B cell (primary cell): ENCODE measurements at regions not wholly inside any gene's neighbourhood (a gene's known extent, or its start where the extent isn't known, plus 50 kb on each side); places are given as distances from the start of the nearest gene placed in this dataset.

ENCODE experiments used
- ATAC-seq: fragments of 200-7000 bp; cut with Tn5 transposase; one replicate; pipeline ENCODE4 v1.10.0; 2021; ENCODE audit warnings: low read depth, mild to moderate bottlenecking, moderate number of reproducible peaks, moderate library complexity
- CTCF ChIA-PET: fragments of 350-600 bp; sonication (Branson Sonifier 250); formaldehyde crosslinking; loops from one replicate; lab custom pipeline; 2021; ENCODE audit warnings: antibody characterized with exemption, inconsistent platforms; lab: Charles Lee
- POLR2A ChIA-PET: fragments of 350-600 bp; sonication (Branson Sonifier 250); formaldehyde crosslinking; loops from one replicate; lab custom pipeline; 2021; ENCODE audit warnings: antibody characterized with exemption; lab: Charles Lee
- DNase-seq: peaks from one replicate; pipeline ENCODE4 v3.0.0; 2013
- H2AFZ ChIP-seq: 2 replicates; pipeline ENCODE4 v1.6.1; 2012; ENCODE audit warnings: mild to moderate bottlenecking, low read depth, low read length; ENCODE audit not compliant: insufficient read depth, poor library complexity, severe bottlenecking
- H3K27ac ChIP-seq, 2 donors: 1 replicate in 1 of 2; 2 replicates in 1 of 2; pipeline ENCODE4 v1.5.1; 2012 to 2013; ENCODE audit warnings: low read length in 2 of 2, mild to moderate bottlenecking in 2 of 2, moderate library complexity in 1 of 2
- H3K27me3 ChIP-seq, 4 experiments: fragments of 200-600 bp in 1 of 4; sonication (generic) in 1 of 4; replicated peaks in 1 of 4; 1 replicate in 2 of 4; 2 replicates in 2 of 4; pipeline versions ENCODE4 v1.6.1 to v1.7.0; 2013 to 2016; ENCODE audit warnings: low read length in 3 of 4, mild to moderate bottlenecking in 2 of 4, mixed read lengths in 1 of 4, moderate library complexity in 1 of 4; ENCODE audit not compliant: insufficient read depth in 4 of 4, control insufficient read depth in 3 of 4; ENCODE audit errors: control extremely low read depth in 1 of 4
- H3K36me3 ChIP-seq, 2 experiments: replicated peaks in 1 of 2; 1 replicate in 1 of 2; 2 replicates in 1 of 2; pipeline versions ENCODE4 v1.6.1 to v1.7.1; 2013; ENCODE audit warnings: low read length in 1 of 2; ENCODE audit not compliant: insufficient read depth in 2 of 2, control insufficient read depth in 1 of 2; ENCODE audit errors: control extremely low read depth in 1 of 2, extremely low read depth in 1 of 2
- H3K4me1 ChIP-seq, 2 donors: fragments of 200-600 bp in 1 of 2; sonication (generic) in 1 of 2; 1 replicate in 1 of 2; 2 replicates in 1 of 2; pipeline versions ENCODE4 v1.5.1 to v1.6.1; 2013 to 2017; ENCODE audit warnings: low read length in 2 of 2; ENCODE audit not compliant: control insufficient read depth in 2 of 2, insufficient read depth in 2 of 2
- H3K4me2 ChIP-seq: replicated peaks from 2 replicates; pipeline ENCODE3; 2012; ENCODE audit warnings: mild to moderate bottlenecking, low read depth, low read length; ENCODE audit not compliant: poor library complexity, severe bottlenecking
- H3K4me3 ChIP-seq, 5 experiments: fragments of 200-600 bp in 1 of 5; sonication (generic) in 1 of 5; 1 replicate in 3 of 5; 2 replicates in 2 of 5; pipeline versions ENCODE4 v1.5.1 to v1.7.0; 2011 to 2016; ENCODE audit warnings: low read length in 4 of 5, mild to moderate bottlenecking in 4 of 5, low read depth in 2 of 5, control low read depth in 1 of 5, moderate library complexity in 1 of 5; ENCODE audit not compliant: insufficient read depth in 1 of 5; ENCODE audit errors: control extremely low read depth in 1 of 5, extremely low read depth in 1 of 5
- H3K79me2 ChIP-seq: fragments of 200-600 bp; sonication (generic); one replicate; pipeline ENCODE4 v1.6.0; 2016; ENCODE audit warnings: low read length; ENCODE audit not compliant: control insufficient read depth, insufficient read depth
- H3K9ac ChIP-seq: fragments of 200-600 bp; sonication (generic); 2 replicates; pipeline ENCODE4 v1.6.1; 2017; ENCODE audit warnings: mild to moderate bottlenecking, low read length, moderate library complexity
- H3K9me3 ChIP-seq, 3 donors: one replicate each; pipeline versions ENCODE4 v1.6.1 to v1.7.1; 2013; ENCODE audit warnings: low read length in 2 of 3; ENCODE audit not compliant: control insufficient read depth in 2 of 3, insufficient read depth in 1 of 3; ENCODE audit errors: control extremely low read depth in 1 of 3
- H4K20me1 ChIP-seq: 2 replicates; pipeline ENCODE4 v1.6.0; 2012; ENCODE audit warnings: mild to moderate bottlenecking, low read length; ENCODE audit not compliant: insufficient read depth, control insufficient read depth, poor library complexity, severe bottlenecking
- H3K27ac Mint-ChIP-seq: one replicate; pipeline ENCODE4 v1.8.0; 2021; ENCODE audit warnings: mixed read lengths
- H3K27me3 Mint-ChIP-seq: one replicate; pipeline ENCODE4 v1.8.0; 2021; ENCODE audit warnings: mixed read lengths
- H3K4me1 Mint-ChIP-seq: one replicate; pipeline ENCODE4 v1.8.0; 2021; ENCODE audit warnings: mixed read lengths
- H3K4me3 Mint-ChIP-seq: one replicate; pipeline ENCODE4 v1.8.0; 2021; ENCODE audit warnings: mixed read lengths
- H3K9me3 Mint-ChIP-seq: one replicate; pipeline ENCODE4 v1.8.0; 2022; ENCODE audit warnings: mixed read lengths; ENCODE audit not compliant: insufficient read depth
- CTCF ChIP-seq: fragments of 200-600 bp; IDR thresholded peaks from one replicate; pipeline ENCODE4 v1.8.0; 2022; ENCODE audit warnings: antibody characterized with exemption, mild to moderate bottlenecking
- EZH2 ChIP-seq: IDR thresholded peaks from 2 replicates; pipeline ENCODE4 v1.6.1; 2012; ENCODE audit warnings: borderline replicate concordance, low read depth, mild to moderate bottlenecking, moderate library complexity, low read length; ENCODE audit not compliant: insufficient read depth, poor library complexity, severe bottlenecking
- WGBS: methylation state at CpG from one replicate; pipeline ENCODE4 v1.1.5; 2013; ENCODE audit warnings: missing lambda C conversion rate; ENCODE audit not compliant: insufficient coverage; 5-methylcytosine and 5-hydroxymethylcytosine counted together
- intact Hi-C: fragments of 100-400 bp; cut with micrococcal nuclease; formaldehyde crosslinking; loops from one replicate; pipeline ENCODE4 v1.10.0; 2022

- no peak overlapping the region for H3K4me3 ChIP-seq
- H3K36me3 ChIP-seq, result no peaks in the 10 kb centered on the region
- H4K20me1 ChIP-seq, result no peaks in the 10 kb centered on the region
- no peaks in the 10 kb centered on the region for H3K27me3 Mint-ChIP-seq
- TF ChIP-seq EZH2 (no peak), CTCF (no peak)
- H3K9me3 Mint-ChIP-seq, result peaks cover 2% of the 10 kb centered on the region
- H3K9ac ChIP-seq, result no peak overlapping the region
- no peak overlapping the region for H3K27ac Mint-ChIP-seq
- POLR2A ChIA-PET, result no interaction called here
- H3K9me3 ChIP-seq, result no peaks in the 10 kb centered on the region
- no peaks in the 10 kb centered on the region for H3K27me3 ChIP-seq
- H3K4me1 Mint-ChIP-seq, result no peaks in the 10 kb centered on the region
- WGBS, result no CpG with 5 or more reads among the region's 1 CpG
- no peak overlapping the region for H3K4me2 ChIP-seq
- CTCF ChIA-PET, result no interaction called here
- H2AFZ ChIP-seq, result no peak overlapping the region
- H3K27ac ChIP-seq, result no peak overlapping the region
- ATAC-seq, result no peak
- H3K4me1 ChIP-seq, result no peaks in the 10 kb centered on the region
- intact Hi-C loops, result no loop called here
- no peak for DNase-seq
- H3K79me2 ChIP-seq, result no peaks in the 10 kb centered on the region
- H3K4me3 Mint-ChIP-seq, result no peak overlapping the region
Measured at GRCh38 chr11:37230865-37231264, 632.8 kb upstream of the RAG2 start.

- Mint-ChIP-seq H3K27me3 (no peaks in the 10 kb centered on the region), H3K4me1 (no peaks in the 10 kb centered on the region), H3K4me3 (no peak overlapping the region), H3K9me3 (peaks cover 2% of the 10 kb centered on the region), H3K27ac (no peak overlapping the region)
- Histone ChIP-seq H2AFZ (no peak overlapping the region), H3K27ac (no peak overlapping the region), H3K9me3 (peaks cover 0 to 29% (median 9%) of the 10 kb centered on the region in 3 donors), H3K4me1 (no peaks in the 10 kb centered on the region), H3K4me3 (no peak overlapping the region), H4K20me1 (no peaks in the 10 kb centered on the region), H3K27me3 (no peaks in the 10 kb centered on the region), H3K9ac (no peak overlapping the region), H3K36me3 (no peaks in the 10 kb centered on the region), H3K4me2 (no peak overlapping the region), H3K79me2 (no peaks in the 10 kb centered on the region)
- intact Hi-C loops, result no loop called here
- ChIA-PET POLR2A (no interaction called here), CTCF (no interaction called here)
- no peak for TF ChIP-seq EZH2
- TF ChIP-seq CTCF, result no peak
- ATAC-seq (no peak), DNase-seq (no peak)
- WGBS, result 81% methylated on average over 4 of the region's 4 CpGs
Measured at GRCh38 chr11:37223962-37224361, 625.9 kb upstream of the RAG2 start.
